HFF-Myc (cell line): ENCODE measurements at regions not wholly inside any gene's neighbourhood (a gene's known extent, or its start where the extent isn't known, plus 50 kb on each side); places are given as distances from the start of the nearest gene placed in this dataset.
"Not testable (repeated sequence)": the region's sequence is repeated elsewhere in the genome, so short reads cannot be mapped to it uniquely, and the experiment has no call there.

Source experiments
- DNase-seq: peaks from one replicate; pipeline ENCODE4 v3.0.0-alpha.2; 2011; ENCODE audit warnings: low read depth; ENCODE audit errors: extremely low read depth
- H3K4me3 ChIP-seq: replicated peaks from 2 replicates; pipeline ENCODE4 v1.5.1; 2011; ENCODE audit warnings: low read depth, mild to moderate bottlenecking, control low read depth, low read length
- TF ChIP-seq, protein P1 (sequence below): IDR thresholded peaks from 2 replicates; pipeline ENCODE4 v1.5.1; 2012; ENCODE audit warnings: mild to moderate bottlenecking, low read depth, low read length, control low read depth; ENCODE audit errors: missing control alignments

DNA sequence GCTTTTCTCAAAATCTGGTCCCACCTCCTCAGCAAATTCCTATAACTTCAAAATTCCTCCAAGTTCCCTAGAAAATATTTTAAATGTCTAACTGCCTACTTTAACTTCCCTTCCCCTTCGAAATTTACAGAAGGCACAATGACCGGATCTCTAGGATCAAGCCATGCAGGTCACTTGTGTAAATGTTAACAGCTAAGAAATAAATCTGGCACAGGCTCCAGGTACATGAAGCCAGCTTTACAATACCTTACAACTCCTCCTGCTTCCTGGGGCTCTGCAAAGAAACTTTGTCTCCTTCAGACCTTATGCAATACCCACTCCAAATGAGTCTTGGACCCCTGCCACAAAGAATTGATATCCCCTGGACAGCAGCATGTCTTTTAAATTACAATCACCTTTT lies 1164.2 kb downstream of the BRINP3 start:
- TF ChIP-seq, protein P1, sequence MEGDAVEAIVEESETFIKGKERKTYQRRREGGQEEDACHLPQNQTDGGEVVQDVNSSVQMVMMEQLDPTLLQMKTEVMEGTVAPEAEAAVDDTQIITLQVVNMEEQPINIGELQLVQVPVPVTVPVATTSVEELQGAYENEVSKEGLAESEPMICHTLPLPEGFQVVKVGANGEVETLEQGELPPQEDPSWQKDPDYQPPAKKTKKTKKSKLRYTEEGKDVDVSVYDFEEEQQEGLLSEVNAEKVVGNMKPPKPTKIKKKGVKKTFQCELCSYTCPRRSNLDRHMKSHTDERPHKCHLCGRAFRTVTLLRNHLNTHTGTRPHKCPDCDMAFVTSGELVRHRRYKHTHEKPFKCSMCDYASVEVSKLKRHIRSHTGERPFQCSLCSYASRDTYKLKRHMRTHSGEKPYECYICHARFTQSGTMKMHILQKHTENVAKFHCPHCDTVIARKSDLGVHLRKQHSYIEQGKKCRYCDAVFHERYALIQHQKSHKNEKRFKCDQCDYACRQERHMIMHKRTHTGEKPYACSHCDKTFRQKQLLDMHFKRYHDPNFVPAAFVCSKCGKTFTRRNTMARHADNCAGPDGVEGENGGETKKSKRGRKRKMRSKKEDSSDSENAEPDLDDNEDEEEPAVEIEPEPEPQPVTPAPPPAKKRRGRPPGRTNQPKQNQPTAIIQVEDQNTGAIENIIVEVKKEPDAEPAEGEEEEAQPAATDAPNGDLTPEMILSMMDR: no peak
- H3K4me3 ChIP-seq: no peak overlapping the region
- no peak for DNase-seq

DNA sequence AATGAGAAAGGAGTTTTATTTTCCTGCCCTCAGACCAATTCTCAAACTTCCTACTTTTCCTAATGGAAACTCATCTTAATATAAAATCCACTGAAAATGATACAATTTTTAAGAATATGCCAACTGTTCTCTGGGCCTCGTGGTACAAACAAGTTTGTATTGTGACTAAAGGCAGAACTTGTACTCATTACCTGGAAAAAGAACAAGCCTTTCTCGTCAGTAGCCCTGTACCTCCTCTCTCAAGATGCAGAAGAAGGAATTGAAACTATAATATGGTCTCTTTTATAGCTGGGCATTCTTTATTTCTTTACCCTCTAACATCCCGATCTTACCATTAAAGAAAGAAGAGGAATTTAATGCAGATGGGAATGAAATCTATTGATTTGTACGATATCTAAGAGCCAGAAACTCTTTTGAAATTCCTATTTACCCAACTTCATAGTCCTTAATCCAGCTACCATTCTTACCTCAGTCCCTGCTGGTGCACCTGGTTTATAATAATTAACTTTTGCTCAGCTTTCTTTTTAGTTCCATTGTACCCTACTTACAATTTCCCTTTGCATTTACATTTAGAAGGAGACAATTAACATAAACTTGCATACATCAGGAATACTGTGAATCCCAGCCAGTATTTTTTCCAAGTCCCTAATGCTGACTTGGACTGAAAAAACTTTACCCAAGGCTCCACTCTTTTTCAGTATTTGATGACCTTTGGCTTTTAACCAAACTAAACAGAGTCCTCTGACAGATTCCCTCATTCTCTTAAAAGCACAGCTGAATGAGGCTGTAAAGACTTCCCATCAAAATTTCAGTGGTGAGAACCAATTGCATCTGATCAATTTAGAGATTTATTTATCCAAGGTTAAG lies 1162.4 kb downstream of the BRINP3 start:
- H3K4me3 ChIP-seq: no peak overlapping the region
- DNase-seq: no peak

DNA sequence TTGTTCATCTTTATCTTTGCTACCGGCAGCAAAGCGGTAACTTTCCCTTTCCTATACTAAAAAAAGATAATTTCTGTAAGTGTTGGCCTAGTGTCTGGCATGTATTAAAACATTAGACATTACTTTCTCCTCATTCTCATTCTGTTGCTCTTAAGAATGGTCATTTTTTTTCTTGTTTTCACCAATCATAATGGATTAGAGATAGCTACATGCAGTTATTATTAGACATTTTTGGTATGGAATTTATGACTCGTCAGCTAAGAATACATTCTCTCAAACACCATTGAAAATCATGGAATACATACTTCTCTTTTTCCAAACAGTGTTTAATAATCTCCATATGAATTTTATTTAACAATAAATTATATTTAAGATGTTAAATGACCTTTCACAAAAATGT lies 1154.6 kb downstream of the BRINP3 start:
- TF ChIP-seq, protein P1: no peak
- no peak for DNase-seq
- no peak overlapping the region for H3K4me3 ChIP-seq

More for the DNA sequence above, 1162.4 kb downstream of the BRINP3 start:
- TF ChIP-seq, protein P1: no peak

DNA sequence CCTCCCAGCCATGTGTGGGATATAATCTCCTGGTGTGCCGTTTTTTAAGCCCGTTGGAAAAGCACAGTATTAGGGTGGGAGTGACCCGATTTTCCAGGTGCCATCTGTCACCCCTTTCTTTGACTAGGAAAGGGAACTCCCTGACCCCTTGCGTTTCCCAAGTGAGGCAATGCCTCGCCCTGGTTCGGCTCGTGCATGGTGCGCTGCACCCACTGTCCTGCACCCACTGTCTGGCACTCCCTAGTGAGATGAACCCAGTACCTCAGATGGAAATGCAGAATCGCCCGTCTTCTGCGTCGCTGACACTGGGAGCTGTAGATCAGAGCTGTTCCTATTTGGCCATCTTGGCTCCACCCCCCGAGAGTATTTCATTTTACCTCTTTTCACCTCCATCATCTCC lies 1146.6 kb downstream of the BRINP3 start:
- H3K4me3 ChIP-seq, DNase-seq: not testable (repeated sequence)

DNA sequence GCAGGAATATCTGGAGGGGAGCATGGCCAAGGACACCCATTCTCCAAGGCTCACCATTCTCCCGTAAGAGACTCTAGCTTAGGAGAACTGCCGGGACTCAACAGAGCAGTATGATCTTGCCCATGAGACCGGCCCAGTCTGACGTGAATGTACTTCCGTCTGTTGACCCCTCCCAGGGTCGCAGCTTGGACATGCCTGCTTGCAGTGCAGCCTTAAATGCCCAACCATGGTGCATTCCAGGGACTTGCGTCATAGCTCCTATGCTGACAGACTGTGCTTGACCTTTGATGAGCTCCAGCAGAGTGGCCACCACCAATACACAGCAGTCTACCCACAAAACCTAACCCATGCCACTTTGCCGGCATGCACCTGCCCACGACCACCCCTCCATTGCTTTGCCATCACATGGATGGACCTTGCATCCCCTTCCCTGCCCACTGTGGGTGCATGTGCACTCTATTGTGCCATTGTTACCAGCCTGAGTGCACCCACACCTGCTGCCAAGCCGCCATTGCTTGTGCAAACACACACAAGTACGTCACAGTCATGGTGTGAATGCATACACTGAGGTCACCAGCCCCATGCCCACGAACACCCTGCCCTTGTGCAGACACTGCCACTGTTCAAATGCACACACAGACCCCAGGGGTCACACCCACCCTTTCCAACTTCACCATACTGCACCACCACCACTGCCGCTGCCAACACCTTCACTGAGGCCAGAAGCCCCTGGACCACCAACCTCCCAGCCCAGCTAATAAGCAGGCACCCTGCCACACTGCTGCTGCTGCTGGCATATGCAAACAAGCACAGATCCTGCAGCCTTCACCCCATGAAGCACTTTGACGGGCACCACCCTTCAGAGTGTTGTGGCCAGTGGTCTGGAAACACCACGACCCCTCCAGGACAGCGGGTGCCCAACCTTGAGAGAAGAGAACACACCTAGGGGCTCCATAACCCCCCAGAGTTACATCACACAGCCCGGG lies 1141.3 kb downstream of the BRINP3 start:
- TF ChIP-seq, protein P1: no peak

DNA sequence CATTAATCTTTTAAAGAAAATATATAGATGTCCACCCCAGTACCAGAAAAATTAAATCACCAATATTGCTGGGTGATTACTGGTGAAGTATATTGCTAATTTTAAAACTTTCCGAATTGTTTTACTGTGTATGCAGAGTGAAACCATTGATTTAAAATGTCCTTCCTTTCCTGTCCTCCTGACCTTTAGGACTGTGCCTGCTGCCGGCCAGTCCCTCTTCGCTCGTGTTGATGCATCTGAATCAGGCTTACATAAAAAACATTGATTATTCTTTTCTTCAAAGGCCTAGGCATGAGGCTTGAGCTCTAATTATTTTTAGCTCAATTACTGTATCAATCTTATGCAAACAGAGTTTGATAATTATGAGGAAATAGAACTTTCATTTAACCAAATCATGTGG lies 1128.1 kb downstream of the BRINP3 start:
- no peak overlapping the region for H3K4me3 ChIP-seq
- DNase-seq: no peak
- TF ChIP-seq, protein P1: no peak

More for the DNA sequence above, 1141.3 kb downstream of the BRINP3 start:
- no peak for DNase-seq
- H3K4me3 ChIP-seq: no peak overlapping the region

DNA sequence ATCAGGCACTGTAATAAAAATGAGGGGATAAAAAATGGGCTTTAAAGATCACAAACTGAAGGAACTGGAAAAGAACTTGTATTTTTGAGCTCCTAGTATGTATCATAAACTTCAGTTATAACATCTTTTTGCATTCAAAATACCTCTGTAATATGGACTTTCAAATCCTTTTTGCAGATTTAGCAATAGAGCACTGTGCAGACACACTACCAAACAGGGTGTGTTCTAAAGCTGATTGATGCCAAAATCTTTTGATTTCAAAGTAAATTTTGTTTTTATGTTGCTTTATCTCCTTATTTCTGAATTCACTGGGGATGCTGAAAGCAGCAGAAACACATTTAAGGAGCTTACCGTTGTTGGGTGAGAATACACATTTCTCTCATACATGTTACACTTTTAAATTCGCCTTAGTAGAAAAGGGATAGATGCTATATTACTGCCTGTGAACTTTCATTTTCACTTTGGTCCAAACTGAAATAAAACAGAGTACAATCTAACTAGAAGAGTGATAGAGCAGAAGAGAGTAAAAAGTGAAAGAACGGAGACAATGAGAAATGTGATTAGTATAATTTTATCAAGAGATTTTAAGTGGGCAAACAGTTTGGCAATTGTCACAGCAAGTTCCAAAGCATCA lies 1126.6 kb downstream of the BRINP3 start:
- TF ChIP-seq, protein P1: no peak
- H3K4me3 ChIP-seq: no peak overlapping the region
- no peak for DNase-seq
